ENCODE measurements at regions not wholly inside any gene's neighbourhood (a gene's known extent, or its start where the extent isn't known, plus 50 kb on each side); places are given as distances from the start of the nearest gene placed in this dataset.

DNA sequence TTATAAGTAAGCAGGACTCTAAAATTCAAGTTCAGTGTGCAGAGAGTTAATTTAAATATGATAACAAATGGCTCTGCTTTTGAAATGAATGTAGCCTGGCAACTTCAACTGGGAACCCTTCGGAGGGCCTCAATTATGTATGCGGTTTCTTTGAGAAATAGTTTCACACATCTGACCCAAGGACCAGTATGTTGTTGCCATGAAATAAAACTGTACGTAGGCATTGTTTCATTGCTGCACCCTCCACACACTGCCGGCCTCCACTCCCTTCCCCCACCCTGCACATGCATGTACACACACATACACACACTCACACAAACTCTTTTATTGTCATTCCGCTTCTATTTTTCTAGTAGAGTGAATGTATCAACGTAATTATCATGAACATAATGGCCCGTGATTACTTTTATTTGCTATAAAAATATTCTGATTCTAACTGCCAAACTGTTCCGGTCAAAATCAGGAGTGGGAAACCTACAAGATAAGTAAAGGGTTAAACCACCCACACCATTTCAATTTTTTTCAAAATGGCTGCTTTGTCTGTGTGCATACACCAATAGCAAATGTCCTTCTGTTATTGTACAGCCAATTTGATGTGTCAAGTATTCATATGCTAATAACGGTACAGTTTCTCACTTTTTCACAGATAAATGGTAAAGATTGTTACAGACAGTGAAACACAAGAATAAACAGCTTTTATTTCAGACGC is 215.5 kb upstream of the TMEM161B start:
- no peak for DNase-seq

DNA sequence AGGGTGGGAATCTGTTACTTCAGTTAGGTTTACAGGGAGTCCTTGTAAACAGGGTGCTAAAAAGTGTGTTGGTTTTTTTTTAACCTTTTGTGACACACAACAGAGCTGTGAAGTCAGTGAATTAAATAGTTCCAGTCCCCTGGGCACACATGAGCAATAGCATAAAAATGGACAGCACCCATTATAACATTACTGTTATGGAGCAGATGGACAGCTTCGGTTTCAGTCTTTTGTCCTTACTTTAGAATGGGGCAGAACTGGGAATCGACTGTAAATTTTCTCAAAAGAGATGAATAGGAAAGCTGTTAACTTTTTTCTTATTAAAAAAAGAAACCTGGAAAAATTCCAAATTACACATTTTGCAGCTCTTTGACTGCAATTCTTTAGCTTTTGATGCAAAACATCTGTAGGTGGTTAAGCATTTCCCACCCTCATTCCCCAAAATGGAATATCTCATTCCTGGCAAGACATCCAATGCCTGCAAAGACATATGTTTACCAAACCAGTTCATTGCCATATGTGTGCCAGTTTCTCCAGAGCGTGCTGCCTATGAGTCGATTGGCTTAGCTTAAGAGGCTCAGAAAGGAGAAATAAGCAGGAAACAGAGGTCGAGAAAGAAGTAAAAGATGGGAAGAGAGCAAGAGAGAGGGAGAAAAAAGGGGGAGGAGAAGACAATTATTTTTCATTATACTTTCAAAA is 212.3 kb upstream of the TMEM161B start:
- no peak for DNase-seq

DNA sequence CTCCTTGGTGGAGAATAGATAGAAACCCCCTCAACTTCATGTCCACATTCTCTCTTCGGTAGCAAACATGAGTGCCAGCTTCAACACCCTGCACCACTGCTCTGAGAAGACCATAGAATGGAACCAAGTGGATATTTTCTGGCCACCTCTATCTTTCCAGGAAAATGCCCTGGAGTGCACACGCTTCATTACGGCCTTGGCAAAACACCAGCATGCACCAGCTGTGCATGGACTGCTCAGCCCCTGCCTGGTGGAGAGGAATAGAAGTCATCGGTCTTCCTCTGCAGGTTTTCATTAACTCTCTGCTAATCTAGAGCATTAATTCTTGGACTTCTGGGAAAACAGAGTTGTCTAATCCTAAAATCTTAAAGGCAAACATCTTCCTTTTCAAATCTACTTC is 211.6 kb upstream of the TMEM161B start:
- DNase-seq, result no peak

GRCh38 chr5:88474574-88474973 is 205.9 kb upstream of the TMEM161B start:
- no peak for DNase-seq

DNA sequence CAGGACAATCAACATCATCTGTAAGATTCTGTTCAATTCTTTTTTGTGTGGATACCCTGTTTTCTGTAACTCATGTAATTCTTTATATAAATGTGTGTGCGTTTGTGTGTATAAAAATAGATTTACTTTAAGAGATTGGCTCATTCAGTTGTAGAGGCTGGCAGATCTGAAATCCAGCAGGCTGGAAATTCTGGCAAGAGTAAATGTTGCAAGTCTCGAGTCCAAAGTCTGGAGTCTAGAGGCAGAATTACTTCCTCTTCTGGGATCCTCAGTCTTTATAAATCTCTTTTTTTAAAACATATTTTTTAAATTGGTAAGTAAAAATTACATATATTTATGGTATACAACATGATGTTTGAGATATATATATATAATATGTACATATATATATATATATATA is 202.1 kb upstream of the TMEM161B start:
- DNase-seq, result no peak

- no peak for DNase-seq
Observed at GRCh38 chr5:88459971-88460370, 191.3 kb upstream of the TMEM161B start.

- no peak for DNase-seq
Observed at GRCh38 chr5:88452820-88453219, 184.2 kb upstream of the TMEM161B start.

- no peak for DNase-seq
Observed at GRCh38 chr5:88450239-88450638, 181.6 kb upstream of the TMEM161B start.

- no peak for DNase-seq
Observed at GRCh38 chr5:88438006-88438405, 169.4 kb upstream of the TMEM161B start.

DNA sequence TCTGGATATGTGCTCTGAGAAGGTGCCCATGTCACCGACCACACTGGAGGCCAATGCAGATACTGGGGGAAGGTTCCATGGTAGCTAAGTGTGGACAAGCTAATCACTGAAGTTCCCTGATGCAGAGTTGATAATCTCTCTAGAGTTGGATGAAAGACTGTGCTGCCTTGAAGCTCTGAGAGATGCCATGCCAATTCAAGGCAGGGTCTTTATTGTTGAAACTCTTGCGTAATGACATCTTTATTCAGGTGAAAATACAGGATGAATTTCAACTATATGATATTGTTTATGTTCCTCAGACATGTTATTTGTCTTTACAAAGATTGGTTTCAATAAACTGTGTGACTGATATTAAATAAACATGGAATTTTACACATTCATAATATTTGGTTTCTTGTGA is 167.6 kb upstream of the TMEM161B start:
- DNase-seq, result no peak

- no peak for DNase-seq
Observed at GRCh38 chr5:88428633-88429032, 160.0 kb upstream of the TMEM161B start.

DNA sequence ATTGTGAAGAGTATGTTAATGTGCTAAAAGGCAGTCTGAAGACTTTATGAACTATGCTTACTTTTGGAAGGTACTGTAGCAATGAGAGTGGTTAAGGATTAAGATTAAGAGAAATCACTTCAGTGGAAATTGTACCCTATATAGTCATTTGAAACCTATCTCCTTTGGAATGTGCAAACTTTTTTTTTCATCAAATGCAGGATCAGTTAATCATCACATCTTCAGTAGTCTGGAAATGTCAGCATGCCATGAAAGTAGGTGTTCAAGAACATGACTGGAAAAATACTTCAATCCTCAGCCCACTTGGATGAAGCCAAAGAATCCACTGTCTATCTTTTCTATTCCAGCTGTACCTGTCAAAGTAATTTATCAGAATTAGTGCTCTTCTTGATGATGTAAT is 157.8 kb upstream of the TMEM161B start:
- DNase-seq, result no peak

DNA sequence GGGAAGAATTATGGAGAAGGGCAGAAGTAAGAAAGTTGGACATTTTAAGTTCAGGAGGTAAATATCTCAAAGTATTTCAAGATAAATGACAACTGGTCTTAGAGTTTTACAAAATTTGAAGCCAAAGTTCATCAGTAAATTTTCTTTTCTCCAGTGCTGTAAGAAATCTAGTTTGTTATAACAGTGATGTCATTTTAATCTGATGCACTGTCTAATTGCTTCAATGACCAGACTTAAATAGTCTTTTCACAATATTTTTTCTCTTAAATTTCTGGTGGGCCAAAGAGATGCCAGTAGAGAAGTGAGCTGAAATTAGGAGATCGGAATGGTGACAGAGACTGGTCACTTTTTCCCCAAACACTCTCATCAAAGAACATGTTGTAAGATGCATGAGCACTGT is 156.5 kb upstream of the TMEM161B start:
- DNase-seq, result no peak

- DNase-seq, result no peak
Observed at GRCh38 chr5:88419931-88420330, 151.3 kb upstream of the TMEM161B start.

DNA sequence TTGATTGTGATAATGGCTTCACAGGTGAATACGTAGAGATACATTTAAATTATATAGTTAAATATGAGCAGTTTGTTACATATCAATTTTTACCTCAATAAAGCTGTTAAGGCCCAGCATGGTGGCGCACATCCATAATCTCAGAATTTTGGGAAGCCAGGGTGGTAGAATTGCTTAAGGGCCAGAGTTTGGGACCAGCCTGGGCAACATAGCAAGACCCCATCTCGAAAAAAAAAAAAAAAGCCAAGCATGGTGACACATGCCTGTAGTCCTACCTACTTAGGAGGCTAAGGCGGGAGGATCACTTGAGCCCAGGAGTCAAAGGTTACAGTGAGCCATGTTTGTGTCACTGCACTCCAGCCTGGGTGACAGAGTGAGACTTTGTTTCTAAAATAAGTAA is 138.7 kb upstream of the TMEM161B start:
- DNase-seq, result no peak

DNA sequence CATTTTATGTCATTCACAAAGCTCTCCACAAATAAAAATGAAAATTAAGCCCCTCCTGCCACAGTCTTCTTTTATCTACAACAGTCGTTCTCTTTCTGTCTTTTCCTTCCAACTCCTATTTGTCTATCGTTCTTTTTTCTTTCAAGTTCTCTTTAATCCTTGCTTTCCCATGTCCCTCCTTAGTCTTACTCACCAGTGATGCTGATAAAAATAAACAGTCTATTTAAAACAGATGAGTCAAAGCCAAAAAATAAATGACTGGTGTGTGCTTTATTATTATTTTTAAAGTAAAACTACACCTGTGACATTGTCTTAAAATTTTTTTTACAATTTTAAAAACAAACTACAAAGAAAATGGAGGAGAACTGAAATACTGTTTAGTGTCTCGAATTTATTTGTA is 137.1 kb upstream of the TMEM161B start:
- DNase-seq, result no peak

- no peak for DNase-seq
Observed at GRCh38 chr5:88404405-88404804, 135.8 kb upstream of the TMEM161B start.

DNA sequence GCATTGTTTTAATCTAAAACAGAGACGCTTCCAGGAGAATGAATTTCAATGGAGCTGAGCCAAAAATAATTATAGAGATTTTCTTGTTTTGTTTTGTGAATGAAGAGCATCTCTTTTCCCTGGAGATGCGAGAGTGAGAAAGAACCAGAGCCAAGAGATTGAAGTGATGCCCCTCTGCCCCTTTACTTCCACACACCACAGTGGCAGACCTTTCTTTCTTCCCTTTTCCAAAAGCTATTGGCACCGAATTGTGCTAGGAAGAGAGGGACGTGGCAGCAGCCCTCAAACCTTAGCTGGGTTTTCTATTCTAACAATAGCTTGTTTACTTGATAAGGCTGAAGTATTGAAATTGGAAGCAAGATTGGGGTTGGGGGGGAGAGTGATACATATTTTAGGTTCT is 133.0 kb upstream of the TMEM161B start:
- DNase-seq, result no peak

DNA sequence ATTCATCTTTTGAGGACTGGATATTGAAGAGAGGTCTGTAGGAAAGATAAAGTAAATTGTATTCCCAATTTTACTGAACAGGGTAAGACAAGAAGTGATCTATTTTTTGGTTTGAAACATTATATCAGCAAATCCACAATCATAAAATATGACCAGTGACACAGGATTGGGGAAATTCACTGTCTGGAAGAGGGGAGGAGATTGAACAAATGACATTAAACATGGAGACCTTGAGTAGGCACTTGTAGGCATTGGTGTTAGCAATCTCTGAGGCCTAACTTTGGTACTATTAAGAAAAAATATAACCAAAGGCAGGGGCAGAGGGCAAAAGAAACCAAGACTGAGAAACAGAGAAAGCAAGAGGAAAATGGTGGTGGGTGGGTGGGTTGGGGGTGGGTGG is 132.6 kb upstream of the TMEM161B start:
- no peak for DNase-seq

GRCh38 chr5:88399561-88399960 is 130.9 kb upstream of the TMEM161B start:
- no peak for DNase-seq

DNA sequence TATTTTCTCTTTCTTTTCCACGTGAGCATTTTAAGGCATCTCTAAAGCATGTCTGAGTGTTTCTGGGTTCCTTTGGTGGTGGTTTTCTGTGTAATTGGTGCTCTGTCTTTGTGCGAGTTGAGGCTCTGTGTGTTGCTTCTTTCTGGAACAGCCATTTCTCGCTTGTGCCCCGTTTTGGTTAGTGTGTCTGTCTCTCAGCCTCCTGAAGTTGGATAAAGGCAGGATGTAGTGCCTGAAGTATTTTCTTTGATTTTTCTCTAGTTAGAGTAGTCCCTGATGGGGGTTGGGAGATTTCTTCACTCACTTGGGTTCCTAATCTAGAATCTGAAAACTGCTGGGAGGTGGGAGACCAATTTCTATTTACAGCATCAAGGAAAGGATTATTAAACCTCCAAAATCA is 129.7 kb upstream of the TMEM161B start:
- no peak for DNase-seq

- no peak for DNase-seq
Observed at GRCh38 chr5:88396751-88397281, 128.2 kb upstream of the TMEM161B start.

DNA sequence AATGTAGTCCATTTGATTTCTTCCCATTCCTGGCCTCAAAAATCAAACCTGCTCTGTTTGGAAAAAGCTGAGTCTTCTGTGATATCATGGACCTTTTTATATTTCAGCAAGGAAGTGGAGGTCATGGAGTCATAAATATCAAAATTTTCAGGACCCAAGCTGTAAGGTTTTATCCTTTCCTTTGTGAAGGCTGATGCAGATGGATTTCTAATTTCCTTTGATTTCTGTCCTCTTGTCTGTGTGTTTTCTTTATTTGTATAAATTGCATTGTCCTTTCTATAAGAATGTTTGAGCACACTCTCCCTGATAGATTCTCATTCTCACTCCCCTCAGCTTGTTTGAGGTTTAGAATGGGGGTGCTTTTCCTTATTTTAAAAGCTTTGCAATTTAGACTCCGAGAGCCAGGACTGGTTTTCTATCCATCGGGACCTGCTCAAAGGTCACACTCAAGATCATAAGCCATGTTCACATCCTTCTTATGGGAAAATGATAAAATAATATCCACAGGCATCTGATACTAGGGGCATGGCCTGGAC is 127.4 kb upstream of the TMEM161B start:
- no peak for DNase-seq

- no peak for DNase-seq
Observed at GRCh38 chr5:88395264-88395663, 126.6 kb upstream of the TMEM161B start.

All from CD4-positive, alpha-beta T cell treated with Interleukin-12 subunit alpha and Interleukin-12 subunit beta, for 1 hour (primary cell).